Vagina (tissue), 2 donors: ENCODE measurements at regions not wholly inside any gene's neighbourhood (a gene's known extent, or its start where the extent isn't known, plus 50 kb on each side); places are given as distances from the start of the nearest gene placed in this dataset.
"Not testable (repeated sequence)": the region's sequence is repeated elsewhere in the genome, so short reads cannot be mapped to it uniquely, and the experiment has no call there.

Source experiments
- DNase-seq, 2 donors: peaks; one replicate each; pipeline ENCODE4 v3.0.0-alpha.2; 2017; ENCODE audit errors: extremely low spot score in 2 of 2
- H3K27ac ChIP-seq: fragments of 200-600 bp; sonication (generic); one replicate; pipeline ENCODE4 v1.5.1; 2019
- H3K27me3 ChIP-seq: fragments of 200-600 bp; sonication (generic); one replicate; pipeline ENCODE4 v1.5.1; 2019
- H3K36me3 ChIP-seq, 2 donors: fragments of 200-600 bp; sonication (generic); one replicate each; pipeline ENCODE4 v1.5.1; 2017 to 2019
- H3K4me1 ChIP-seq: fragments of 200-600 bp; sonication (generic); one replicate; pipeline ENCODE4 v1.5.1; 2019
- H3K4me3 ChIP-seq, 2 donors: fragments of 200-600 bp; sonication (generic); 1 replicate in 1 of 2; 2 replicates in 1 of 2; pipeline ENCODE4 v1.5.1; 2016 to 2019
- H3K9me3 ChIP-seq: fragments of 200-600 bp; sonication (generic); one replicate; pipeline ENCODE4 v1.5.1; 2019
- intact Hi-C: fragments of 100-400 bp; cut with DNase I; formaldehyde crosslinking; loops from one replicate; pipeline ENCODE4 v1.15.1; 2023

- H3K27me3 ChIP-seq, DNase-seq, intact Hi-C loops: not testable (repeated sequence)
These were observed 59.0 kb upstream of the NUTM2F start for GRCh38 chr9:94387338-94388010.

GRCh38 chr9:94388011-94388406 is 59.6 kb upstream of the NUTM2F start:
- intact Hi-C loops, H3K9me3 ChIP-seq, H3K4me3 ChIP-seq, H3K4me1 ChIP-seq, H3K27me3 ChIP-seq, H3K36me3 ChIP-seq, DNase-seq, H3K27ac ChIP-seq: not testable (repeated sequence)

More at GRCh38 chr9:94387338-94388010, 59.0 kb upstream of the NUTM2F start:
- not testable (repeated sequence) for H3K4me3 ChIP-seq, H3K36me3 ChIP-seq, H3K9me3 ChIP-seq, H3K27ac ChIP-seq, H3K4me1 ChIP-seq

GRCh38 chr9:94390425-94391098 is 62.1 kb upstream of the NUTM2F start:
- H3K9me3 ChIP-seq, H3K4me3 ChIP-seq, H3K36me3 ChIP-seq, H3K27me3 ChIP-seq, intact Hi-C loops, H3K27ac ChIP-seq, DNase-seq, H3K4me1 ChIP-seq: not testable (repeated sequence)

GRCh38 chr9:94392971-94393624 is 64.7 kb upstream of the NUTM2F start:
- H3K4me3 ChIP-seq, H3K9me3 ChIP-seq, H3K27ac ChIP-seq, intact Hi-C loops, H3K36me3 ChIP-seq, DNase-seq, H3K27me3 ChIP-seq, H3K4me1 ChIP-seq: not testable (repeated sequence)

- DNase-seq, H3K27ac ChIP-seq, H3K9me3 ChIP-seq, H3K27me3 ChIP-seq, H3K36me3 ChIP-seq, intact Hi-C loops, H3K4me3 ChIP-seq, H3K4me1 ChIP-seq: not testable (repeated sequence)
These were observed 69.4 kb upstream of the NUTM2F start for GRCh38 chr9:94397766-94398379.

GRCh38 chr9:94400461-94400860 is 72.0 kb upstream of the NUTM2F start:
- H3K4me3 ChIP-seq, H3K27ac ChIP-seq, H3K27me3 ChIP-seq, H3K4me1 ChIP-seq, DNase-seq, H3K9me3 ChIP-seq, intact Hi-C loops, H3K36me3 ChIP-seq: not testable (repeated sequence)

- intact Hi-C loops, H3K9me3 ChIP-seq, H3K4me1 ChIP-seq, H3K27ac ChIP-seq, H3K4me3 ChIP-seq, H3K36me3 ChIP-seq, DNase-seq, H3K27me3 ChIP-seq: not testable (repeated sequence)
These were observed 74.4 kb upstream of the NUTM2F start for GRCh38 chr9:94402795-94403194.

- H3K9me3 ChIP-seq, intact Hi-C loops, H3K27ac ChIP-seq, DNase-seq, H3K36me3 ChIP-seq, H3K27me3 ChIP-seq, H3K4me1 ChIP-seq, H3K4me3 ChIP-seq: not testable (repeated sequence)
These were observed 75.1 kb upstream of the NUTM2F start for GRCh38 chr9:94403571-94403970.

GRCh38 chr9:94413665-94414064 is 85.2 kb upstream of the NUTM2F start:
- intact Hi-C loops, H3K4me1 ChIP-seq, DNase-seq, H3K9me3 ChIP-seq, H3K4me3 ChIP-seq, H3K36me3 ChIP-seq, H3K27ac ChIP-seq, H3K27me3 ChIP-seq: not testable (repeated sequence)

- H3K9me3 ChIP-seq, H3K27ac ChIP-seq, H3K27me3 ChIP-seq, intact Hi-C loops, H3K36me3 ChIP-seq, H3K4me1 ChIP-seq, H3K4me3 ChIP-seq, DNase-seq: not testable (repeated sequence)
These were observed 86.7 kb upstream of the NUTM2F start for GRCh38 chr9:94415111-94415510.

- H3K4me1 ChIP-seq, intact Hi-C loops, H3K27me3 ChIP-seq, DNase-seq, H3K36me3 ChIP-seq, H3K27ac ChIP-seq, H3K9me3 ChIP-seq, H3K4me3 ChIP-seq: not testable (repeated sequence)
These were observed 91.7 kb upstream of the NUTM2F start for GRCh38 chr9:94420098-94420497.

GRCh38 chr9:94421951-94422350 is 93.5 kb upstream of the NUTM2F start:
- DNase-seq, H3K36me3 ChIP-seq, H3K27ac ChIP-seq, intact Hi-C loops, H3K4me1 ChIP-seq, H3K27me3 ChIP-seq, H3K9me3 ChIP-seq, H3K4me3 ChIP-seq: not testable (repeated sequence)

GRCh38 chr9:94425312-94425711 is 96.9 kb upstream of the NUTM2F start:
- H3K4me3 ChIP-seq, DNase-seq: not testable (repeated sequence)

More at GRCh38 chr9:94425312-94425711, 96.9 kb upstream of the NUTM2F start:
- intact Hi-C loops, H3K36me3 ChIP-seq, H3K27me3 ChIP-seq, H3K4me1 ChIP-seq, H3K27ac ChIP-seq, H3K9me3 ChIP-seq: not testable (repeated sequence)
